Activated CD4-positive, alpha-beta T cell treated with anti-CD3 and anti-CD28 coated beads, Interleukin-2, amount 50 U/mL, for 16 hours (primary cell): ENCODE measurements at regions not wholly inside any gene's neighbourhood (a gene's known extent, or its start where the extent isn't known, plus 50 kb on each side); places are given as distances from the start of the nearest gene placed in this dataset.
"Not testable (repeated sequence)": the region's sequence is repeated elsewhere in the genome, so short reads cannot be mapped to it uniquely, and the experiment has no call there.

Source experiments
- DNase-seq: peaks from one replicate; pipeline ENCODE4 v3.0.0-alpha.2; 2020

GRCh38 chr20:51305316-51306052 lies 237.0 kb downstream of the NFATC2 start:
- DNase-seq: no peak

- DNase-seq: no peak
Observed at GRCh38 chr20:51303731-51304670, 238.5 kb downstream of the NFATC2 start.

- no peak for DNase-seq
Observed at GRCh38 chr20:51301026-51301425, 241.5 kb downstream of the NFATC2 start.

- DNase-seq: no peak
Observed at GRCh38 chr20:51300104-51300503, 242.4 kb downstream of the NFATC2 start.

- DNase-seq: no peak
Observed at GRCh38 chr20:51299413-51299812, 243.1 kb downstream of the NFATC2 start.

GRCh38 chr20:51298141-51298749 lies 244.3 kb downstream of the NFATC2 start:
- no peak for DNase-seq

- no peak for DNase-seq
Observed at GRCh38 chr20:51287628-51288413, 254.7 kb downstream of the NFATC2 start.

GRCh38 chr20:51286758-51287157 lies 255.8 kb downstream of the NFATC2 start:
- no peak for DNase-seq

- no peak for DNase-seq
Observed at GRCh38 chr20:51285684-51286083, 256.8 kb downstream of the NFATC2 start.

- no peak for DNase-seq
Observed at GRCh38 chr20:51284871-51285270, 257.6 kb downstream of the NFATC2 start.

- DNase-seq: no peak
Observed at GRCh38 chr20:51284176-51284575, 258.3 kb downstream of the NFATC2 start.

GRCh38 chr20:51281521-51281920 lies 258.6 kb upstream of the KCNG1 start:
- no peak for DNase-seq

- no peak for DNase-seq
Observed at GRCh38 chr20:51280047-51280446, 257.1 kb upstream of the KCNG1 start.

GRCh38 chr20:51277961-51278360 lies 255.1 kb upstream of the KCNG1 start:
- no peak for DNase-seq

- no peak for DNase-seq
Observed at GRCh38 chr20:51276296-51276695, 253.4 kb upstream of the KCNG1 start.

- DNase-seq: no peak
Observed at GRCh38 chr20:51275826-51276225, 252.9 kb upstream of the KCNG1 start.

GRCh38 chr20:51275181-51275580 lies 252.3 kb upstream of the KCNG1 start:
- DNase-seq: no peak

GRCh38 chr20:51272401-51272800 lies 249.5 kb upstream of the KCNG1 start:
- no peak for DNase-seq

- DNase-seq: no peak
Observed at GRCh38 chr20:51271931-51272330, 249.0 kb upstream of the KCNG1 start.

GRCh38 chr20:51271289-51271688 lies 248.4 kb upstream of the KCNG1 start:
- not testable (repeated sequence) for DNase-seq

GRCh38 chr20:51269671-51270070 lies 246.8 kb upstream of the KCNG1 start:
- no peak for DNase-seq

GRCh38 chr20:51267679-51268078 lies 244.8 kb upstream of the KCNG1 start:
- no peak for DNase-seq

GRCh38 chr20:51266353-51266752 lies 243.4 kb upstream of the KCNG1 start:
- no peak for DNase-seq
